GM21723 (cell line): ENCODE measurements at regions not wholly inside any gene's neighbourhood (a gene's known extent, or its start where the extent isn't known, plus 50 kb on each side); places are given as distances from the start of the nearest gene placed in this dataset.

Source experiments
- ATAC-seq: cut with Tn5 transposase; IDR thresholded peaks from one replicate; pipeline ENCODE4 v1.9.1; 2021; ENCODE audit warnings: mild to moderate bottlenecking, moderate library complexity; ENCODE audit not compliant: unreplicated experiment

GRCh38 chr5:93122446-93122845, 458.6 kb downstream of the NR2F1-AS1 start:
- ATAC-seq = no peak

- ATAC-seq = no peak
Observed at GRCh38 chr5:93120771-93121170, 460.2 kb downstream of the NR2F1-AS1 start.

- no peak for ATAC-seq
Observed at GRCh38 chr5:93120051-93120450, 461.0 kb downstream of the NR2F1-AS1 start.

GRCh38 chr5:93117751-93118531, 463.1 kb downstream of the NR2F1-AS1 start:
- no peak for ATAC-seq

- ATAC-seq = no peak
Observed at GRCh38 chr5:93107805-93108520, 473.1 kb downstream of the NR2F1-AS1 start.

- no peak for ATAC-seq
Observed at GRCh38 chr5:93107141-93107540, 473.9 kb downstream of the NR2F1-AS1 start.

- no peak for ATAC-seq
Observed at GRCh38 chr5:93101661-93102060, 479.4 kb downstream of the NR2F1-AS1 start.

- ATAC-seq = no peak
Observed at GRCh38 chr5:93100976-93101375, 480.0 kb downstream of the NR2F1-AS1 start.

GRCh38 chr5:93100428-93100827, 480.6 kb downstream of the NR2F1-AS1 start:
- ATAC-seq = no peak

- no peak for ATAC-seq
Observed at GRCh38 chr5:93099902-93100347, 481.1 kb downstream of the NR2F1-AS1 start.

- ATAC-seq = no peak
Observed at GRCh38 chr5:93096561-93096960, 484.5 kb downstream of the NR2F1-AS1 start.

- no peak for ATAC-seq
Observed at GRCh38 chr5:93092349-93093105, 488.5 kb downstream of the NR2F1-AS1 start.

GRCh38 chr5:93090698-93091097, 490.3 kb downstream of the NR2F1-AS1 start:
- ATAC-seq = no peak

- no peak for ATAC-seq
Observed at GRCh38 chr5:93088592-93089389, 492.2 kb downstream of the NR2F1-AS1 start.

- ATAC-seq = no peak
Observed at GRCh38 chr5:93087326-93087725, 493.7 kb downstream of the NR2F1-AS1 start.

- no peak for ATAC-seq
Observed at GRCh38 chr5:93082981-93083380, 498.0 kb downstream of the NR2F1-AS1 start.

- no peak for ATAC-seq
Observed at GRCh38 chr5:93079046-93079445, 502.0 kb downstream of the NR2F1-AS1 start.

GRCh38 chr5:93078082-93079038, 502.7 kb downstream of the NR2F1-AS1 start:
- ATAC-seq = peak; percentile 87

- ATAC-seq = no peak
Observed at GRCh38 chr5:93076566-93076965, 504.5 kb downstream of the NR2F1-AS1 start.

GRCh38 chr5:93076096-93076495, 504.9 kb downstream of the NR2F1-AS1 start:
- ATAC-seq = no peak
